ENCODE measurements at regions not wholly inside any gene's neighbourhood (a gene's known extent, or its start where the extent isn't known, plus 50 kb on each side); places are given as distances from the start of the nearest gene placed in this dataset.

- Histone ChIP-seq H3K36me3 (ENCODE audit: insufficient read depth, low read length) (no peaks in the 10 kb centered on the region), H3K4me2 (ENCODE audit: low read depth, low read length, poor library complexity, severe bottlenecking) (no peak overlapping the region), H3K4me3 (ENCODE audit: low read length) (no peak overlapping the region), H2AFZ (ENCODE audit: low read length) (no peak overlapping the region), H3K27ac (ENCODE audit: low read length) (no peak overlapping the region), H4K20me1 (ENCODE audit: insufficient read depth, low read depth, low read length) (no peaks in the 10 kb centered on the region), H3K79me2 (ENCODE audit: low read length) (no peaks in the 10 kb centered on the region), H3K9me3 (ENCODE audit: low read length) (no peaks in the 10 kb centered on the region), H3K9me2 (replicated peaks; ENCODE audit: insufficient read depth, low read length) (no peaks in the 10 kb centered on the region), H3K4me1 (ENCODE audit: low read length) (no peaks in the 10 kb centered on the region), H3K27me3 (ENCODE audit: low read length) (no peaks in the 10 kb centered on the region), H3K9ac (ENCODE audit: low read length) (no peak overlapping the region)
- peak; percentile 92 for DNase-seq
These were observed 53.8 kb downstream of the IER5 start for GRCh38 chr1:181142096-181142958.

GRCh38 chr1:181143102-181143859 is 54.8 kb downstream of the IER5 start:
- Histone ChIP-seq H3K9me2 (replicated peaks; ENCODE audit: insufficient read depth, low read length) (no peaks in the 10 kb centered on the region), H3K4me1 (ENCODE audit: low read length) (no peaks in the 10 kb centered on the region), H3K4me3 (ENCODE audit: low read length) (no peak overlapping the region), H3K4me2 (ENCODE audit: low read depth, low read length, poor library complexity, severe bottlenecking) (no peak overlapping the region), H4K20me1 (ENCODE audit: insufficient read depth, low read depth, low read length) (no peaks in the 10 kb centered on the region), H3K27me3 (ENCODE audit: low read length) (no peaks in the 10 kb centered on the region), H3K36me3 (ENCODE audit: insufficient read depth, low read length) (no peaks in the 10 kb centered on the region), H3K79me2 (ENCODE audit: low read length) (no peaks in the 10 kb centered on the region), H2AFZ (ENCODE audit: low read length) (no peak overlapping the region), H3K27ac (ENCODE audit: low read length) (no peak overlapping the region), H3K9ac (ENCODE audit: low read length) (no peak overlapping the region), H3K9me3 (ENCODE audit: low read length) (no peaks in the 10 kb centered on the region)
- no peak for DNase-seq

- Histone ChIP-seq H3K36me3 (ENCODE audit: insufficient read depth, low read length) (no peaks in the 10 kb centered on the region), H3K4me1 (ENCODE audit: low read length) (no peaks in the 10 kb centered on the region), H3K9ac (ENCODE audit: low read length) (no peak overlapping the region), H4K20me1 (ENCODE audit: insufficient read depth, low read depth, low read length) (no peaks in the 10 kb centered on the region), H3K27ac (ENCODE audit: low read length) (no peak overlapping the region), H3K27me3 (ENCODE audit: low read length) (no peaks in the 10 kb centered on the region), H3K9me2 (replicated peaks; ENCODE audit: insufficient read depth, low read length) (no peaks in the 10 kb centered on the region), H3K4me3 (ENCODE audit: low read length) (no peak overlapping the region), H2AFZ (ENCODE audit: low read length) (no peak overlapping the region), H3K9me3 (ENCODE audit: low read length) (no peaks in the 10 kb centered on the region), H3K4me2 (ENCODE audit: low read depth, low read length, poor library complexity, severe bottlenecking) (no peak overlapping the region), H3K79me2 (ENCODE audit: low read length) (no peaks in the 10 kb centered on the region)
- DNase-seq: no peak
These were observed 55.7 kb downstream of the IER5 start for GRCh38 chr1:181144238-181144637.

- Histone ChIP-seq H3K36me3 (ENCODE audit: insufficient read depth, low read length) (no peaks in the 10 kb centered on the region), H3K27me3 (ENCODE audit: low read length) (no peaks in the 10 kb centered on the region), H3K4me1 (ENCODE audit: low read length) (no peaks in the 10 kb centered on the region; the same call in 1 of the 2 replicates), H3K4me3 (ENCODE audit: low read length) (no peak overlapping the region), H3K9me2 (replicated peaks; ENCODE audit: insufficient read depth, low read length) (no peaks in the 10 kb centered on the region), H2AFZ (ENCODE audit: low read length) (no peak overlapping the region), H3K4me2 (ENCODE audit: low read depth, low read length, poor library complexity, severe bottlenecking) (no peak overlapping the region), H3K9ac (ENCODE audit: low read length) (no peak overlapping the region), H3K27ac (ENCODE audit: low read length) (no peak overlapping the region), H4K20me1 (ENCODE audit: insufficient read depth, low read depth, low read length) (no peaks in the 10 kb centered on the region), H3K79me2 (ENCODE audit: low read length) (no peaks in the 10 kb centered on the region), H3K9me3 (ENCODE audit: low read length) (no peaks in the 10 kb centered on the region)
- no peak for DNase-seq
These were observed 60.1 kb downstream of the IER5 start for GRCh38 chr1:181148636-181149035.

- Histone ChIP-seq H3K9ac (ENCODE audit: low read length) (no peak overlapping the region), H4K20me1 (ENCODE audit: insufficient read depth, low read depth, low read length) (no peaks in the 10 kb centered on the region), H3K36me3 (ENCODE audit: insufficient read depth, low read length) (no peaks in the 10 kb centered on the region), H3K4me1 (ENCODE audit: low read length) (no peaks in the 10 kb centered on the region; the same call in 1 of the 2 replicates), H3K27me3 (ENCODE audit: low read length) (no peaks in the 10 kb centered on the region), H2AFZ (ENCODE audit: low read length) (no peak overlapping the region), H3K27ac (ENCODE audit: low read length) (no peak overlapping the region), H3K79me2 (ENCODE audit: low read length) (no peaks in the 10 kb centered on the region), H3K9me2 (replicated peaks; ENCODE audit: insufficient read depth, low read length) (no peaks in the 10 kb centered on the region), H3K4me2 (ENCODE audit: low read depth, low read length, poor library complexity, severe bottlenecking) (no peak overlapping the region), H3K9me3 (ENCODE audit: low read length) (no peaks in the 10 kb centered on the region), H3K4me3 (ENCODE audit: low read length) (no peak overlapping the region)
- DNase-seq: no peak
These were observed 61.0 kb downstream of the IER5 start for GRCh38 chr1:181149326-181150125.

- Histone ChIP-seq H3K4me2 (ENCODE audit: low read depth, low read length, poor library complexity, severe bottlenecking) (no peak overlapping the region), H4K20me1 (ENCODE audit: insufficient read depth, low read depth, low read length) (no peaks in the 10 kb centered on the region), H3K27ac (ENCODE audit: low read length) (no peak overlapping the region), H3K36me3 (ENCODE audit: insufficient read depth, low read length) (no peaks in the 10 kb centered on the region), H3K9me3 (ENCODE audit: low read length) (no peaks in the 10 kb centered on the region), H3K9me2 (replicated peaks; ENCODE audit: insufficient read depth, low read length) (no peaks in the 10 kb centered on the region), H2AFZ (ENCODE audit: low read length) (no peak overlapping the region), H3K27me3 (ENCODE audit: low read length) (no peaks in the 10 kb centered on the region), H3K79me2 (ENCODE audit: low read length) (no peaks in the 10 kb centered on the region), H3K9ac (ENCODE audit: low read length) (no peak overlapping the region), H3K4me3 (ENCODE audit: low read length) (no peak overlapping the region), H3K4me1 (ENCODE audit: low read length) (no peaks in the 10 kb centered on the region; the same call in 1 of the 2 replicates)
- no peak for DNase-seq
These were observed 61.8 kb downstream of the IER5 start for GRCh38 chr1:181150273-181150672.

GRCh38 chr1:181150842-181151241 is 62.3 kb downstream of the IER5 start:
- H3K27ac ChIP-seq (ENCODE audit: low read length): no peak overlapping the region
- no peak for DNase-seq
- H3K9me2 ChIP-seq (replicated peaks; ENCODE audit: insufficient read depth, low read length): no peaks in the 10 kb centered on the region
- H3K79me2 ChIP-seq (ENCODE audit: low read length): no peaks in the 10 kb centered on the region
- no peak overlapping the region for H2AFZ ChIP-seq (ENCODE audit: low read length)
- H3K4me3 ChIP-seq (ENCODE audit: low read length): no peak overlapping the region
- H3K27me3 ChIP-seq (ENCODE audit: low read length): no peaks in the 10 kb centered on the region
- H4K20me1 ChIP-seq (ENCODE audit: insufficient read depth, low read depth, low read length): no peaks in the 10 kb centered on the region
- no peaks in the 10 kb centered on the region; the same call in 1 of the 2 replicates for H3K4me1 ChIP-seq (ENCODE audit: low read length)
- no peaks in the 10 kb centered on the region for H3K36me3 ChIP-seq (ENCODE audit: insufficient read depth, low read length)
- no peak overlapping the region for H3K9ac ChIP-seq (ENCODE audit: low read length)
- no peaks in the 10 kb centered on the region for H3K9me3 ChIP-seq (ENCODE audit: low read length)
- H3K4me2 ChIP-seq (ENCODE audit: low read depth, low read length, poor library complexity, severe bottlenecking): no peak overlapping the region

All from Karpas-422 (cell line).